ENCODE measurements at regions not wholly inside any gene's neighbourhood (a gene's known extent, or its start where the extent isn't known, plus 50 kb on each side); places are given as distances from the start of the nearest gene placed in this dataset.
A peak's percentile ranks its signal among the peaks of the same experiment; 100 is the strongest.

- no peak for TF ChIP-seq CTCF (IDR thresholded peaks at IDR 0.05)
These were observed 132.8 kb downstream of the TNFSF18 start for GRCh38 chr1:172917972-172918371.

GRCh38 chr1:172918478-172918877, 132.3 kb downstream of the TNFSF18 start:
- intact Hi-C loops (cut with DNase I): no loop called here
- ATAC-seq (no peak), DNase-seq (no peak)
- H3K27me3 ChIP-seq: no peaks in the 10 kb centered on the region
- no peak overlapping the region for H3K4me3 ChIP-seq
- H3K36me3 ChIP-seq: no peaks in the 10 kb centered on the region
- H3K27ac ChIP-seq: no peak overlapping the region
- TF ChIP-seq CTCF (IDR thresholded peaks at IDR 0.05): no peak
- no peaks in the 10 kb centered on the region for H3K4me1 ChIP-seq
- H3K9me3 ChIP-seq: no peaks in the 10 kb centered on the region

More at GRCh38 chr1:172917972-172918371, 132.8 kb downstream of the TNFSF18 start:
- peak; percentile 49 for ATAC-seq
- Histone ChIP-seq H3K4me1 (no peaks in the 10 kb centered on the region), H3K27me3 (no peaks in the 10 kb centered on the region), H3K36me3 (no peaks in the 10 kb centered on the region), H3K4me3 (no peak overlapping the region), H3K27ac (no peak overlapping the region), H3K9me3 (no peaks in the 10 kb centered on the region)
- intact Hi-C loops (cut with DNase I): no loop called here
- DNase-seq: no peak

GRCh38 chr1:172926070-172926469, 124.7 kb downstream of the TNFSF18 start:
- no peak for TF ChIP-seq CTCF (IDR thresholded peaks at IDR 0.05)
- H3K4me1 ChIP-seq: no peaks in the 10 kb centered on the region
- no peak overlapping the region for H3K27ac ChIP-seq
- H3K9me3 ChIP-seq: no peaks in the 10 kb centered on the region
- ATAC-seq (no peak), DNase-seq (no peak)
- no peaks in the 10 kb centered on the region for H3K36me3 ChIP-seq
- intact Hi-C loops (cut with DNase I): no loop called here
- no peaks in the 10 kb centered on the region for H3K27me3 ChIP-seq
- no peak overlapping the region for H3K4me3 ChIP-seq

GRCh38 chr1:172928412-172928811, 122.3 kb downstream of the TNFSF18 start:
- no peak for ATAC-seq
- TF ChIP-seq CTCF (IDR thresholded peaks at IDR 0.05): no peak
- Histone ChIP-seq H3K36me3 (no peaks in the 10 kb centered on the region), H3K9me3 (no peaks in the 10 kb centered on the region), H3K4me1 (no peaks in the 10 kb centered on the region), H3K27ac (no peak overlapping the region), H3K27me3 (no peaks in the 10 kb centered on the region), H3K4me3 (no peak overlapping the region)
- DNase-seq: no peak
- intact Hi-C loops (cut with DNase I): no loop called here

GRCh38 chr1:172929006-172929405, 121.7 kb downstream of the TNFSF18 start:
- no peaks in the 10 kb centered on the region for H3K36me3 ChIP-seq
- TF ChIP-seq CTCF (IDR thresholded peaks at IDR 0.05): no peak
- H3K9me3 ChIP-seq: no peaks in the 10 kb centered on the region
- no peaks in the 10 kb centered on the region for H3K27me3 ChIP-seq
- DNase-seq (no peak), ATAC-seq (no peak)
- intact Hi-C loops (cut with DNase I): no loop called here
- H3K4me3 ChIP-seq: no peak overlapping the region
- H3K4me1 ChIP-seq: peaks cover 4% of the 10 kb centered on the region
- H3K27ac ChIP-seq: no peak overlapping the region

GRCh38 chr1:172930142-172930541, 120.6 kb downstream of the TNFSF18 start:
- intact Hi-C loops (cut with DNase I): no loop called here
- Histone ChIP-seq H3K9me3 (no peaks in the 10 kb centered on the region), H3K27ac (no peak overlapping the region), H3K4me3 (no peak overlapping the region), H3K27me3 (no peaks in the 10 kb centered on the region), H3K36me3 (no peaks in the 10 kb centered on the region), H3K4me1 (peaks cover 12% of the 10 kb centered on the region)
- TF ChIP-seq CTCF (IDR thresholded peaks at IDR 0.05): no peak
- DNase-seq (no peak), ATAC-seq (no peak)
